ENCODE measurements at regions not wholly inside any gene's neighbourhood (a gene's known extent, or its start where the extent isn't known, plus 50 kb on each side); places are given as distances from the start of the nearest gene placed in this dataset.

DNA sequence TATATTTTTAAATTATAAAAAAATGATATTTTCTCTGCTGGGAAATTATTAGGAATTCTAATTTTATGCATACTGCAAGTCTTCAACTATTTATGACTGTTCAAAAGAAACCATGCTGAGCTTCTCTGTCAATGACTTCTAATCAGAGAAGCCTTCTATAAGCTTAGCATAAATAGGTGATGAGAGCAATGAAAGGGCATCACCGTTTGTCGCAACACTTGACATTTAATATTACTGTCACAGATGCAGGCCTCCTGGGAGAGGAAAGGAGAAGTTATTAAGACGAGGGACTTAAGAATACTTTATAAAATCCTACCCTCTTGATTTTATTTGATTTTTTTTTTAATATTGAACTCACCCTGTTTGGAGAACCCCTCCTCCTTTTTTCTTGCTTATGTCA is 69.8 kb downstream of the CAPZA3 start:
- H3K9me3 Mint-ChIP-seq: peaks cover 3% of the 10 kb centered on the region
- no peaks in the 10 kb centered on the region for H3K27me3 Mint-ChIP-seq (ENCODE audit: low read depth)
- H3K36me3 Mint-ChIP-seq (ENCODE audit: low read depth): no peaks in the 10 kb centered on the region
- TF ChIP-seq, protein P1, sequence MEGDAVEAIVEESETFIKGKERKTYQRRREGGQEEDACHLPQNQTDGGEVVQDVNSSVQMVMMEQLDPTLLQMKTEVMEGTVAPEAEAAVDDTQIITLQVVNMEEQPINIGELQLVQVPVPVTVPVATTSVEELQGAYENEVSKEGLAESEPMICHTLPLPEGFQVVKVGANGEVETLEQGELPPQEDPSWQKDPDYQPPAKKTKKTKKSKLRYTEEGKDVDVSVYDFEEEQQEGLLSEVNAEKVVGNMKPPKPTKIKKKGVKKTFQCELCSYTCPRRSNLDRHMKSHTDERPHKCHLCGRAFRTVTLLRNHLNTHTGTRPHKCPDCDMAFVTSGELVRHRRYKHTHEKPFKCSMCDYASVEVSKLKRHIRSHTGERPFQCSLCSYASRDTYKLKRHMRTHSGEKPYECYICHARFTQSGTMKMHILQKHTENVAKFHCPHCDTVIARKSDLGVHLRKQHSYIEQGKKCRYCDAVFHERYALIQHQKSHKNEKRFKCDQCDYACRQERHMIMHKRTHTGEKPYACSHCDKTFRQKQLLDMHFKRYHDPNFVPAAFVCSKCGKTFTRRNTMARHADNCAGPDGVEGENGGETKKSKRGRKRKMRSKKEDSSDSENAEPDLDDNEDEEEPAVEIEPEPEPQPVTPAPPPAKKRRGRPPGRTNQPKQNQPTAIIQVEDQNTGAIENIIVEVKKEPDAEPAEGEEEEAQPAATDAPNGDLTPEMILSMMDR (conservative IDR thresholded peaks at IDR 0.05): no peak
- H3K4me1 Mint-ChIP-seq: no peaks in the 10 kb centered on the region
- no peak overlapping the region for H3K27ac Mint-ChIP-seq (ENCODE audit: unreplicated experiment)
- DNase-seq (ENCODE audit: low read depth, low spot score): no peak
- no peak overlapping the region for H3K4me3 Mint-ChIP-seq

GRCh38 chr12:18808221-18808620 is 70.3 kb downstream of the CAPZA3 start:
- Mint-ChIP-seq H3K4me1 (no peaks in the 10 kb centered on the region), H3K4me3 (no peak overlapping the region), H3K27ac (ENCODE audit: unreplicated experiment) (no peak overlapping the region), H3K9me3 (peaks cover 3% of the 10 kb centered on the region), H3K36me3 (ENCODE audit: low read depth) (no peaks in the 10 kb centered on the region), H3K27me3 (ENCODE audit: low read depth) (no peaks in the 10 kb centered on the region)
- no peak for DNase-seq (ENCODE audit: low read depth, low spot score)
- TF ChIP-seq, protein P1 (conservative IDR thresholded peaks at IDR 0.05): no peak

DNA sequence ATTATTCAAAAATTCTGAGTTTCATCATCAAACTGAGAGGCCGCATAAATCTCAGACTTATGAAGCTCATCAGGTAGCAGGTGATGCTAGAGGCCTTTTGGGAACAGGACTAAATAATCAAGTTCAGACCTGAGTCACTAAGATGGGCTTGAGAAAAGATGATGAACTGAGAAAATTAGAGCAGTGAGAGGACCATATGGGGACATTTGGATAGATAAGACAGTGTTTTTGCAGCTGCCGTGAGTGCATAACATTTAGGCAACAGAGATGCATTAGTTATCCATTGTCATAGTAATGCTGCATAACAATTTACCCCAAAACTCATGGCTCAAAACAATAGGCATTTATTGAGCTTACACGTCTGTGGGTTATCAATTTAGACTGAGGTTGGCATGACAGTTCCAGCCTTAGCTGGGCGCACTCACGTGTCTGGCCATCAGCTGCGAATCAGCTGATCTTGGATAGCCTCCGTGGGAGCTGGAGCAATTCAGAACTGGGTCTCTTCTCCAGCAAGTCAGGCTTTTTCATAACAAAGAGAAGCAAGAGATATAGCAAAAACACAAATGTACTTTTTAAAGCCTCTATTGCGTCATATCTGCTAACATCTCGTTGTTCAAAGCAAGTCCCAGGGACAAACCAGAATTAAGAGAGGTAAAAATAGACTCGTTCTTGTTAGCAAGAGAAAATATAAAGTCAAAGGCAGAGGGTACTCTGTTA is 72.8 kb downstream of the CAPZA3 start:
- no peaks in the 10 kb centered on the region for H3K36me3 Mint-ChIP-seq (ENCODE audit: low read depth)
- TF ChIP-seq, protein P1 (conservative IDR thresholded peaks at IDR 0.05): no peak
- no peak for DNase-seq (ENCODE audit: low read depth, low spot score)
- no peak overlapping the region for H3K4me3 Mint-ChIP-seq
- H3K27ac Mint-ChIP-seq (ENCODE audit: unreplicated experiment): no peak overlapping the region
- peaks cover 3% of the 10 kb centered on the region for H3K9me3 Mint-ChIP-seq
- no peaks in the 10 kb centered on the region for H3K27me3 Mint-ChIP-seq (ENCODE audit: low read depth)
- no peaks in the 10 kb centered on the region for H3K4me1 Mint-ChIP-seq

GRCh38 chr12:18811273-18811672 is 73.4 kb downstream of the CAPZA3 start:
- no peaks in the 10 kb centered on the region for H3K27me3 Mint-ChIP-seq (ENCODE audit: low read depth)

GRCh38 chr12:18813753-18814152 is 75.8 kb downstream of the CAPZA3 start:
- no peaks in the 10 kb centered on the region for H3K36me3 Mint-ChIP-seq (ENCODE audit: low read depth)
- H3K27me3 Mint-ChIP-seq (ENCODE audit: low read depth): no peaks in the 10 kb centered on the region
- no peak for DNase-seq (ENCODE audit: low read depth, low spot score)
- H3K9me3 Mint-ChIP-seq: peaks cover 3% of the 10 kb centered on the region
- no peak overlapping the region for H3K4me3 Mint-ChIP-seq
- no peak overlapping the region for H3K27ac Mint-ChIP-seq (ENCODE audit: unreplicated experiment)
- TF ChIP-seq, protein P1 (conservative IDR thresholded peaks at IDR 0.05): no peak
- H3K4me1 Mint-ChIP-seq: no peaks in the 10 kb centered on the region

More at GRCh38 chr12:18811273-18811672, 73.4 kb downstream of the CAPZA3 start:
- Mint-ChIP-seq H3K27ac (ENCODE audit: unreplicated experiment) (no peak overlapping the region), H3K9me3 (peaks cover 3% of the 10 kb centered on the region), H3K4me1 (no peaks in the 10 kb centered on the region), H3K4me3 (no peak overlapping the region), H3K36me3 (ENCODE audit: low read depth) (no peaks in the 10 kb centered on the region)
- no peak for DNase-seq (ENCODE audit: low read depth, low spot score)
- TF ChIP-seq, protein P1 (conservative IDR thresholded peaks at IDR 0.05): no peak

All from neural crest cell (in vitro differentiated cells).